Upper lobe of left lung (tissue), 4 donors: ENCODE measurements at regions not wholly inside any gene's neighbourhood (a gene's known extent, or its start where the extent isn't known, plus 50 kb on each side); places are given as distances from the start of the nearest gene placed in this dataset.

Experiments
- POLR2A ChIP-seq, 4 donors: fragments of 450-650 bp; IDR thresholded peaks; one replicate each; pipeline ENCODE4 v1.5.1; 2016 to 2017; ENCODE audit warnings: antibody characterized with exemption in 4 of 4, mild to moderate bottlenecking in 2 of 4
- TF ChIP-seq, protein P1 (sequence below), 6 experiments: fragments of 450-650 bp in 4 of 6; fragments of 200-600 bp in 2 of 6; sonication (generic) in 2 of 6; IDR thresholded peaks; one replicate each; pipeline ENCODE4 v1.5.1; 2016 to 2019; ENCODE audit warnings: antibody characterized with exemption in 6 of 6

DNA sequence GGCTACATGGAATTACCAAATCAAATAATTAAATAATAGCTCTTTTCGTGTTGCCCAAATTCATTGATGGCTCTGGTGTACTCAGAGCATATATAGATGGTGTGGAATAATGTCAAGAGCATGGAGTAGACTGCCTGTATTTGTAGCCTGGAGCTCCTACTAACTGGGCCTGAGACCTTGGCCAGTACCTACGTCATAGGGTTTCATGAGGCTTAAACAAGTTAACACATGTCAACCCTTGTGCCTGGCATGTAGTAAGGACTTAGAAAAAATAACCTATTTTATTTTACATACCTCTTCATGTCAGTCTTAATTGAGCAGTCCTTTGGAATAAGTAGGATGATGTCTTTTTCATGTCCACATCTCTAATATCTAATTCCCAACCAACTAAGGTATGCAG is 223.7 kb upstream of the DPH6 start:
- TF ChIP-seq, protein P1, sequence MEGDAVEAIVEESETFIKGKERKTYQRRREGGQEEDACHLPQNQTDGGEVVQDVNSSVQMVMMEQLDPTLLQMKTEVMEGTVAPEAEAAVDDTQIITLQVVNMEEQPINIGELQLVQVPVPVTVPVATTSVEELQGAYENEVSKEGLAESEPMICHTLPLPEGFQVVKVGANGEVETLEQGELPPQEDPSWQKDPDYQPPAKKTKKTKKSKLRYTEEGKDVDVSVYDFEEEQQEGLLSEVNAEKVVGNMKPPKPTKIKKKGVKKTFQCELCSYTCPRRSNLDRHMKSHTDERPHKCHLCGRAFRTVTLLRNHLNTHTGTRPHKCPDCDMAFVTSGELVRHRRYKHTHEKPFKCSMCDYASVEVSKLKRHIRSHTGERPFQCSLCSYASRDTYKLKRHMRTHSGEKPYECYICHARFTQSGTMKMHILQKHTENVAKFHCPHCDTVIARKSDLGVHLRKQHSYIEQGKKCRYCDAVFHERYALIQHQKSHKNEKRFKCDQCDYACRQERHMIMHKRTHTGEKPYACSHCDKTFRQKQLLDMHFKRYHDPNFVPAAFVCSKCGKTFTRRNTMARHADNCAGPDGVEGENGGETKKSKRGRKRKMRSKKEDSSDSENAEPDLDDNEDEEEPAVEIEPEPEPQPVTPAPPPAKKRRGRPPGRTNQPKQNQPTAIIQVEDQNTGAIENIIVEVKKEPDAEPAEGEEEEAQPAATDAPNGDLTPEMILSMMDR (IDR thresholded peaks at IDR 0.05) = no peak
- TF ChIP-seq POLR2A (IDR thresholded peaks at IDR 0.05) = no peak
